ENCODE measurements at regions not wholly inside any gene's neighbourhood (a gene's known extent, or its start where the extent isn't known, plus 50 kb on each side); places are given as distances from the start of the nearest gene placed in this dataset.

DNA sequence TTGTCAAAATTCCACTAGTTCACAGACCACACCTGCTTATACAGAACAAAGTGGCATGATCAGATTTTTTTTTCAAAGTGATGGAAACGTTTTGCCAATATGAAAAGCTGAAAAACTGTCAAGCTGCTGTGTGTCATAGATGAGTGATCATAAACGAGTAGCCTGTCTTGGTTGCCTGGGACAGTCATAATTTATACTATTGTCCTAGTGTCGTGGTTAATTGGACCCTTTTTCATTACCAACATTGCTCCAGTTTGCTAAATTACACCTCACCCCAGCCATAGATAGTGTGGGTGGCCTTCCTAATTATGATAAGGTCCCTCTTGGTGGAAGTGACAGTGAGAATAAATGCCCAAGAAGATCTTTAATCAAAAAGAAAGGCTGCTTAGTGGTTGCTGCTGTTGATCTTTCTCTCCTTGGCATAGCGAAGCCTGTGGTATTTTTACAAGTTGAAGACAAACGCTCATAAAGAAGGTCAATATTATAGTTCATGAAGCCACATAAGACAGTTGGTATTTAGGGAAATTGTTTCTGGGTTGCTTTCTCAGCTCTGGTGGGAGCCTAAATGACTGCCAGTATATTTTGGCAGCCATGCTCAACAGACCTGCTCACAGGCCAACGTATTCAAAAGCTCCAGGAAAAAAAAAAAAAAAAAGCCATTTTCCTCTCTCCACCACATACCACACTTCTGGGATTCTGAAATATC lies 478.1 kb downstream of the PLA2G4A start:
- TF ChIP-seq RAD21 (IDR thresholded peaks at IDR 0.05; ENCODE audit: low read depth) (no peak), EP300 (IDR thresholded peaks at IDR 0.05; ENCODE audit: borderline replicate concordance) (no peak), TAF1 (IDR thresholded peaks at IDR 0.05; ENCODE audit: low read depth) (no peak), EGR1 (IDR thresholded peaks at IDR 0.05) (no peak), TCF12 (IDR thresholded peaks at IDR 0.05; ENCODE audit: low read depth) (no peak), TEAD4 (IDR thresholded peaks at IDR 0.05) (no peak), MAX (IDR thresholded peaks at IDR 0.05) (no peak), CEBPB (IDR thresholded peaks at IDR 0.05) (no peak), ZBTB7A (IDR thresholded peaks at IDR 0.05; ENCODE audit: low read depth) (no peak), NFIC (IDR thresholded peaks at IDR 0.05) (no peak), YY1 (IDR thresholded peaks at IDR 0.05; ENCODE audit: low read depth) (no peak)
